NCI-H2196 treated with DMSO at 0.1 percent for 48 hours (cell line): ENCODE measurements at regions not wholly inside any gene's neighbourhood (a gene's known extent, or its start where the extent isn't known, plus 50 kb on each side); places are given as distances from the start of the nearest gene placed in this dataset.

Source experiments
- DNase-seq: peaks from one replicate; lab custom pipeline; 2025; ENCODE audit not compliant: unreplicated experiment; lab: John Stamatoyannopoulos, UW

DNA sequence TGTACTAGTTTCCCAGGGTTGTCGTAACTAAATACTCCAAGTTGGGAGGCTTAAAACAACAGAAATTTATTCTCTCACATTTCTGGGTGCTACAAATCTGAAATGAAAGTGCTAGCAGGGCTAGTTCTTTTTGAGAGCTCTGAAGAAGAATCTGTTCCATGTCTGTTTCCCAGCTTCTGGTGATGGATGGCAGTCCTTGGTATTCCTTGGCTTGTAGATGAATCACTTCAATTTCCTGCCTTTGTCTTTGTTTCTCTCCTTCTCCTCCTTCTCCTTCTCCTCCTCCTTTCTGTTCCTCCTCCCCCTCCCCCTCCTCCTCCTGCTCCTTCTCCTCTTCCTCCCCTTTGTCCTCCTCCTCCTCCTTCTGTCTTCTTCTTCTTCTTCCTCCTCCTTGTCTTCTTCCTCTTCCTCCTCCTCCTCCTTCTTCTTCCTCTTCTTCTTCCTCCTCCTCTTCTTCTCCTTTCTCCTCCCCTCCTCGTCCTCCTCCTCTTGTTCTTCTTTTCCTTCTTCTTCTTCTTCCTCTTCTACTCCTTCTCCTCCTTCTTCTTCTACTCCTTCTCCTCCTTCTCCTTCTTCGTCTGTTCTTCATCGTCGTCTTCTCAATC, 104.7 kb upstream of the ANKRD55 start:
- no peak for DNase-seq

DNA sequence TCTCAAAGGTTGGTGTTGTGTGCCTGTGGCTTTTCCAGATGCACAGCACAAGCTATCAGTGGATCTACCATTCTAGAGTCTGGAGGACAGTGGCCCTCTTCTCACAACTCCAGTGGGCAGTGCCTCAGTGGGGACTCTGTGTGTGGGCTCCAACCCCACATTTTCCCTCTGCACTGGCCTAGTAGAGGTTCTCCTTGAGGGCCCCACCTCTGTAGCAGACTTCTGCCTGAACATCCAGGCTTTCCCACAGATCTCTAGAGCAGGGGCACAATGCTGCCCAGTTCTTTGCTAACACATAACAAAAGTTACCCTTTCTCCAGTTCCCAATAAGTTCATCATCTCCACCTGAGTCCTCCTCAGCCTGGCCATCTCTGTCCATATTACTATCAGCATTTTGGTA, 102.1 kb upstream of the ANKRD55 start:
- DNase-seq = no peak

DNA sequence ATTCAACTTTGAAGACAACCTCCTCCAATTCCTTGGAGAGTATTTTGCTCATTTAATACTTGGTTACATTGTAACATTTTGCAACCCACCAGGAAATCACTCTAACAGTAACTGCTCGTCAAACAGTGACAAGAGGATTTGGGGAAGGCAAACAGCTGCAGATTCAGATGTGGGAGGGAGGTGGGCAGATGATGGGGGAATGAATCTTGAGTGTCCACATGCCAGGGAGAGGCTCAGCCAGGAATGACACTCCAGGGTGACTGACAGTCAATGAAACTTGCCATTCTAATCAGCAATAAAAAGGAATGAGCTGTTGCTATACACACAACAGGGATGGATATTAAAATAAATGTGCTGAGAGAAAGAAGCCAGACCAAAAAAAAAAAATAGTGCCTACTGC, 97.7 kb upstream of the ANKRD55 start:
- no peak for DNase-seq

DNA sequence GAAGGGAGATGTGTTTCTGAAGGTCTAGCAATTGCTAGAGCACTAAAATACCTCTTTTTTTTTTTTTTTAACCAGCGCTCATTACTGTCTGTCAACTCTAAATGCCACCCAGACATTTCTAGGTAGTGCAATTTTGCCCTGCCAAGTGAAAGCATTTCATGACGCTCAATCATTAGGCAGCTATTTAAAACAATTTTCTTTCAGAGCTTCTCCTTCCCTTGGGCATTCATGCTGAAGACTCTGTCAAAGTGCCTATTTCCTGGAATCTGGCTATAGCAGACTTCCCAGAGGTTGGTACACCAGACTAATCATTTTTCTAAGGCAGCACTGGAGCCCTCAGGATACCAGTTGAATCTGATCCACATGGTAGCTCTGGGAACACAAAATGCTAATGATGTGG, 97.0 kb upstream of the ANKRD55 start:
- no peak for DNase-seq

DNA sequence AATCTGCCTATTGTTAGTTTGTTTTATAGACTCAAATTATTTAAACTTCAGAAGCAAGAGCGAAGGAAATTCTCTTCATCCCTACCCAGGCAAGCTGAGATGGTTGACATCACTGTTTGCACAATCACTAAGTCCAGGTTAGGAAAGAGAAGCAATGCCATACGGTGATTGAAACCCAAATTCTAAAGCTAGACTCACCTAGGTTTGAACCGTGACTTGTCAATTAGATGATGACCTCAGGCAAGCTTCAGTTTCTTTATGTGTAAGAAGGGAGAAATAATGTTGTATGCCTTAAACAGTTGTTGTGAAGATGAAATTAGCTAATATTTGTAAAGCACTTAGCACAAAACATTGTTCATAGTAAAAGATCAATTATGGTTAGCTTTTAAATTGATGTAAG, 96.5 kb upstream of the ANKRD55 start:
- DNase-seq = no peak

DNA sequence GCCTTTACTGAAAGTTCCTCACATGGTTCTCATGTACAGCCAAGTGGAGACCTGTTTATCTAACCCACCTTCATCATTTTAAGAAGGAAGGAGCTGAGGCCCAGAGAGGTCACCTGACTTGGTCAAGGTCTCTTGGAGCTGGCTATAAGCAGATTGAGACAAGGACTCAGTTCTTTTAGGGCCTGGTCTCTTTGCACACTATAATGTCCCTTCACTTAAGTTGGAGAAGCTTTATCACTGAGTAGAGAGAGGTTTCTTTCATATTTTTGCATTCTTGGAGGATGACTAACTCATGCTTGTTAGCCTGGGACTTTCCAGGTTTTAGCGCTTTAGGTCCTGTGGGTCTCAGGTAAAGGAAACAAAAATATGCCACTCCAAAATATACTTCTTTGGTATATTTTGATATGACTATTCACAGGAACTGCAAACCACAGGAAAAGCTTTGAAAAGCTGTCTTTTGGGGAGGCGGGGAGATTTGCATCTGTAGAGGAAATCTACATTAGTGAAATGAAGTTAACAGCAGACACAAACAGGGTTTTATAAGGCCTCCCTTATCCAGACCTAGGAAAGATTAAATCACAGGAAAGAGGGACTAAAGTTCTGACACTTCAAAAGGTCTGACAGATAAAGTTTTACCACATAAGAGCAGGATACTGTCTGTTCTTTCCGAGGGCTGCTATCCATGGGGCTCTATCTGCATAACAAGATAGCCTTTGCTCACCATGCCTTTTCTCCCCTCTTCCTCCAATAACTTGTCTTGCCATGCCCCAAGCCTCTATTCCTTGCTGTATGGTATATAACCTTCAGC, 95.8 kb upstream of the ANKRD55 start:
- no peak for DNase-seq

DNA sequence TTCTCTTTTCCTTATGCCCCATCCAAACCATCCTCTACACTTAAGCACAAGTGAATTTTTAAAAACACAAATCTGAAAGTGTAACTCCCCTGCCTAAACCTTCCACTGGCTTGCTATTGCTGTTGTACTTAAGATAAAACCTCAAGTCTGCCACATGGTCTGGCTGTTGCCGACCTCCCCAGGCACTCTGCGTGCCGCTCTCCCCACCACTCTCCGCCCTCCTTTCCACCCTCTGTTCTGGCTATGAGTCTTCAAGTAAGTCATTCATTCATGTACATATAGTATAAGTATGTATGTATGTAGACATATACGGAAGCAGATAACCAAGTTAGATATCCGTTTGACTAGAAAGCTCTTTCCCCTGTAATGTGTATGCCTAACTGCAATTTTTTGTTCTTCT, 94.7 kb upstream of the ANKRD55 start:
- DNase-seq = no peak

DNA sequence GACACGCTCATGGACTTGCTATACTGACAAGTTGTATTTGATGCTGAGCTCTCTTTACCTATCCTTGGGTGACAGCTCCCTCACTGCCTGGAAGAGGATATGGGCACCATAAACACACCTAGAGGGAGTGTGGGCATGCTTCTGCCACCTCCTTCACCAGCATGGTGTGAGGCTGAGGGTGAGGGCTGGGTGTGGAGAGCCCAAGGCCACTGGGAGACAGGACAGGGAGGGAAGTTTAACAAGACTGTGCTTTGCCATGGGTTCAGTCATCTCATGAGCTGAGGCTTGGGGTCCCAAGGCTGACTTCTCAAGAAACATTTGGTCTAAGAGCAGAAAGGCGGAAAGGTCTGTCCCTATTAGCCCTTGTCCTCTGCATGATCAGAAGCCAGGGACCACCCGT, 93.6 kb upstream of the ANKRD55 start:
- DNase-seq = no peak

DNA sequence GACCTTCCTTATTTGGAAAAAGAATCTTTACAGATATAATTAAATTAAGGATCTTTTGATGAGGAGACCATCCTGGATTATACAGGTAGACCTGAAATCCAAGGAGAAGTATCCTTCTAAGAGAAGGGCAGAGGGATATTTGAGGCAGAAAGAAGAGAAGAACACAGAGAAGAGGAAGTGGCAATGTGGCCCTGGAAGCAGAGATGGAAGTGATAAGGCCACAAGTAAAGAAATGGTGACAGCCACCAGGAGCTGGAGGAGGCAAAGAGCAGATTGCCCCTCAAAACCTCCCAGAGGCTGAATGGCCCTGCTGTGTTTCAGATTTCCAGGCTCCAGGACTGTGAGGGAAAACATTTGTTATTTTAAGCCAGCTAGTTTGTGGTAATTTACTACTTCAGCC, 93.0 kb upstream of the ANKRD55 start:
- DNase-seq = no peak

DNA sequence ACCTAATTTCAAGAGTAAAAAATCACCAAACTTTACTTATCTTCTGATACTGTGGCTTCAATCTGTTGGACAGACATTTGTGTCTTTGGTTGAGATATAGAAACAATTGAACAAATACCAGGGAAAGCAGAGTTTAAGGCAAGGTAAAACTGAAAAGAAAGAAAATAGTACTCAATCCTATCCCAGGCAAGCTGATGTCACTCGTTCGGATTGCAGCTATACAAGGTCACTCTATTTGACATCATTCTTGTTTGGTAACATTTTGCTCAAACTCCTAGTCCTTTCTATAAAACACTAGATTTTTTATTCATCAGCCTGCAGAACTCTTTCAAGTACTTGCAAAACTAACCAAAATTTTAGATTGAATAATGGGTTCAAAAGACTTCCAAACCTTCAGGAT, 91.9 kb upstream of the ANKRD55 start:
- no peak for DNase-seq

DNA sequence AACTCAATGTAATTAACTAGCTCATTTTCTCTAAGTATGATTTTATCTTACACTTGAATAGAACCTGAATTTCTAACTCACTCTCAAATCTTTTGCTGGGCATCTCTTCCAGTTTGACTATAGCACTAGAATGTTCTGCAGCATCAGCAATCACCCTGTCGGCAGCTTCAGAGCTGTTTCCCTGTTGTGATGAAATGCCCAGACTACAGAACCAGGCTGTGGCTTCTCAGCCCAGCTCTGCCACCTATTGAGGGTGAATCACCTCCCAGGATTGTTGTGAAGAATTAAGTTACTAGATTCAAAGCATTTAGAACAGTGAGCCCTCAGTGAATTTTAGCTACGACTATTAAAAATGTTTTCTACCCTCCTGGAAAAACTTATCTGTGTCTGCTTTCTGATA, 90.4 kb upstream of the ANKRD55 start:
- no peak for DNase-seq

DNA sequence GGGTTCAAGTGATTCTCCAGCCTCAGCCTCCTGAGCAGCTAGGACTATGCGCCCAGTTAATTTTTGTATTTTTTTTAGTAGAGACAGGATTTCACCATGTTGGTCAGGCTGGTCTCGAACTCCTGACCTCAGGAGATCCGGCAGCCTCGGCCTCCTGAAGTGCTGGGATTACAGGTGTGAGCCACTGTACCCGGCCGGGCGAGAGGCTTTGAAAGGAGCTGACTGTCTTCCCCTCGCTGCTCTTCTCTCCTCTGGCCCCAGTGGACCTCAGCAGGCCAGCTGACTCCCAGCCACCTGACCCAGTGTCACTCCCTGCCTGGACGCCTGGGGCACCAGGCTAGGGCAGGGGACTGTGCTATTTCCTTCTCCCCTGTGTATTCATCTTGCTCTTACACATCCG, 89.5 kb upstream of the ANKRD55 start:
- DNase-seq = no peak

DNA sequence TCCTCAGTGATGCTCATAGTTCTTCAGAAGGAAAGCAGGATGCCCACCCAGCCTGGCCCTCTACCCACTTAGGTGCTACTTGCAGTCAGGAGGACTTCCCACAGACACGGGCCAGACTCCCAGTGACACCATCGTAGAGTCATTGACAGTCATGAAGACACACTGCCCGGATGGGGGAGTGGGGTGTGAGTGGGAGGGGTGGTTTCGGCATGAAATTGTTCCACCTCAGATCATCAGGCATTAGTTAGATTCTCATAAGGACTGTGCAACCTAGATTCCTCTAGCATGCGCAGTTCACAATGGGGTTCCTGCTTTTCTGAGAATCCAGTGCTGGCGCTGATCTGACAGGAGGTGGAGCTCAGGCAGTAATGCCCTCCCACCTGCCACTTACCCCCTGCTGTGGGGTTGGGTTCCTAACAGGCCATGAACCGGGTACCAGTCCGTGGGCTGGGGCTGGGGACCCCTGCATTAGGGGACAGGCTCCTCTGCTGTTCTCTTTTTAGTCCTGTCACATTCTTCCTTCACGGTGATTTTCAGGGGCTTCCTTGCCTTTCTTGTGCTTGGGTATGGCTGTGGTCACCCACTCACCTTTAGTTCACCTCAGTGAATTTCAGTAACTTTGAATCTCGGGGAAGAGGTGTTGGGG, 88.2 kb upstream of the ANKRD55 start:
- no peak for DNase-seq

DNA sequence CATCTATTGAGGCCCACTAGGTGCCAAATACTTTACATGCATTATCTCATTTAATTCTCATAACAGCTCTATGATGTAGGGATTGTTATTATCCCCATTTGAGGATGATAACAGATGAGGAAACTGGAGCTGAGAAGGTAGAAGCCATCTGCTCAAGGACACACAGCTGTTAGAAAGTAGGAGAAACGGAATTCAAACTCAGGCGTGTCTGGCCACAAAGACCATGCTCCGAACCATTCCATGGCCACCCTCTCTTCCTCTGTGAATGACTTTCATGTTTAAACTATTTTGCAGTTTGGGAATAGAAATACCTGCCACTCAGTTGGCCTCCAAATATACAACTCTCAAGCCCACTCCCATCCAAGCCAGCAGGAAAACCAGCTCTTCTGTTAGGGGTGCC, 87.6 kb upstream of the ANKRD55 start:
- no peak for DNase-seq

DNA sequence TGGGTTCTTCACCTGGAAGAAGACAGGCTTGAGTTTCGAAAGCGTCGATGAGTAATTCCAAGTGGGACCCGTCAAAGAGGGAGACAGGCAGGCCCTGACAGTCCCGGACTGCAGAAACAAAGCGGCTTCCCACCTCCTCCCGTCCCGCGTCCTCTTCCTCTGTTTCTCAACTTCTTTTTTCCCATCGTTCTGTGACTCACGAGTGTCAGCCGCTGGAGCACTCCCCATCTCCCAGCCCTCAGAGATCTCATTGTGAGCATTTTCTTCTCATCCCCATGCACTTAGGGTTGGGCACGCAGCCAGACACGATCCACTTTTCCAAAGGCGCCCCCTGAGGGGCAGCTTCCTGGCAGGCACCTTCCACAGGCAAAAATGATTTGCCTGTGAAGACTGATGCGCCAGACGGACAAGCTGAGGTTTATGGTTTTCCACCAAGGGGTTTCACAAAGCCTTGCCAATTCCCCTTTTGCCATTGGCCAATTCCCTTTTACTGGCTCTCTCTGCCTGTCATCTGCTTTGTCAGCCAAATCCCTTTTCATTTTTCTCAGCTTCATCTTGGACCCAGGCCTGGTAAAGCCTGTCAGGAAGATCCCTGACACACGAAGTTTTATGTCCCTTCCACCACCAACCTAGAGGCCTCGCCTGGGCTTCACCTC, 86.5 kb upstream of the ANKRD55 start:
- no peak for DNase-seq

DNA sequence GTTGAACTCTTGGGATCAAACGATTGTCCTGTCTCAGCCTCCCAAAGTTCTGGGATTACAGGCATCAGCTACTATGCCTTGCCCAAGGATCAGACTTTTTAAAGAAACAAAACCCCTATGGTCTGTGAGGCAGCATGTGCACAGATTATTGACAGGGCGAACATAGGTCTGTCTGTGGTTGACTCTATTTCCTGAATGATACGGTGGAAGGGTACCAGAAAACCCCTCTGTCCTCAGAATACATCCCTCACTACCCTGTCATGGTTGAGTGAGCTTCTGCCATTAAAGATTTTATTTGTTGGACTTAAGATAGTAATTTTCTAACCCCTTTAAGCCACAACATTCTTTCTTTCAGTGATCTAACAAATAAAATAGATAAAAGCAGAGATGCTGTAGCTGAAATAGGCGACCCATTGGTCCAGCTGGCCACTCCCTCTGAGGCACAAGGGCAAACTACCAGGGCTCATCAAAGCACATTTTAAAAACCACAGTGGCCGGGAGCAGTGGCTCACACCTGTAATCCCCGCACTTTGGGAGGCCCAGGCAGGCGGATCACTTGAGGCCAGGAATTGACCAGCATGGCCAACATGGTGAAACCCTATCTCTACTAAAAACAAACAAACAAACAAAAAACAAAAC, 84.9 kb upstream of the ANKRD55 start:
- no peak for DNase-seq

DNA sequence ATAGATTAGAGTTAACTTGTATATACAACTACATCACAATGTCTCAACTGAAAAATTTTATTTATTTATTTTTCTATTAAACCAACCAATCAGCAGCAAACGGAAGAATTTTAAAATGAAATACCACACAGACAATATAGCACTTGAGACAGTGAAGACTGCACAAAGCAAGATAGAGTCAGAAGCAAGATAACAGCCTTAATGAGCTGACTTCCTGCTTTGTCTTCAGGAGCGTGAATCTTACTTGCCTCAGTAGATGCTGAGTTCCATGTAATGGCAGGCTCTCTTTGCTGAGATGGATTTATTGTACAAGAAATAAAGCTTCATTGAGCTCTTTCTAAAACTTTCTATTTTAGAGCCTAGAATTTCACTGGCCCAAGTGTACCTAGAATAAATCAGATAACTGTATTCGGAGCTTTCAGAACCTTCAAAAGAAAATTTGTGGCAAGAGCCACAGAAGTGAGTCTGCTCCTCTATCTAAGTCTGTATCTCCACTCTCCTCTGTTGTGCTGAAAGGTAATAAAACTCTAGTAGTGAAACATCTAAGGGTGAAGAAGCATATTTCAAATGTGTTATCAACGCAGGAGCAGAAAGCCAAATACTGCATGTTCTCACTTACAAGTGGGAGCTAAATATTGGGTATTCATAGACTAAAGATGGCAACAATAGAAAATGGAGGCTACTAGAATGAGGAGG, 83.3 kb upstream of the ANKRD55 start:
- DNase-seq = no peak

DNA sequence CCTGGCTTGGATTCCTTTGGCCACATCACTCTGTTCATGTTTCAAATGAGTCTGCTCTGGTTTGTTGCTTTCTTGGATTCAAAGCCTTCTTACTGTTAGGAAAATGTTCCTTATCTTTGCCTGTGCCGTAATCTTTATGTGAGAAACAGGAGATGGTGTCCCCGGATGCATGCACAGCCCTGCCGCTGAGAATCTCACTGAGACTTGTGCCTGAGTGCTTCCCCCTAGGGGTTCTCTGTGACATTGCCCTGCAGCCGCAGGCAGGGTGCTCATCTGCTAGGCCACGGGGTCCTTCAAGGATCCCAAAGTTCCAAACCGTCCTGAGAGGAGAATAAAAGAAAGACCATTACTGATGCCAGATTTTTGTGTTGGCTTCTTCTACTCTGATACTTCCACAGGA, 81.4 kb upstream of the ANKRD55 start:
- DNase-seq = no peak

DNA sequence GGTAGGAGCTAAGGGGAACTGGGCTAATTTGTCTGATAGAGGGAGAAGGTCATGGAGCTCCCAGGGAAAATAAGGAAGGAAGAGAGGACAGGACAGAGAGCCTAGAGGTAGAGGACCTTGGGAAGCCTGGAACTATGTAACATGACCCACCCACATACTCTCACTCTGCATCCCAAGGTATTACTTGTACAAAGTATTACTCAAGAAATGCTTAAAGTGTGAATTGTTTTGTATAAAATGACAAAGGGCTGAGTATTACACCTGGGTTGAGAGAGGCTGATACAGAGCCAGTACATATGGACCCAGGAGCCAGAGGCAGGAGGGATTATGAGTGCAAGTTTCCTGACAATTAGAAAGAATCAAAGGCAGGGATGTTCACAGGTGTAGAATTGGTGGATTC, 80.5 kb upstream of the ANKRD55 start:
- DNase-seq = no peak

DNA sequence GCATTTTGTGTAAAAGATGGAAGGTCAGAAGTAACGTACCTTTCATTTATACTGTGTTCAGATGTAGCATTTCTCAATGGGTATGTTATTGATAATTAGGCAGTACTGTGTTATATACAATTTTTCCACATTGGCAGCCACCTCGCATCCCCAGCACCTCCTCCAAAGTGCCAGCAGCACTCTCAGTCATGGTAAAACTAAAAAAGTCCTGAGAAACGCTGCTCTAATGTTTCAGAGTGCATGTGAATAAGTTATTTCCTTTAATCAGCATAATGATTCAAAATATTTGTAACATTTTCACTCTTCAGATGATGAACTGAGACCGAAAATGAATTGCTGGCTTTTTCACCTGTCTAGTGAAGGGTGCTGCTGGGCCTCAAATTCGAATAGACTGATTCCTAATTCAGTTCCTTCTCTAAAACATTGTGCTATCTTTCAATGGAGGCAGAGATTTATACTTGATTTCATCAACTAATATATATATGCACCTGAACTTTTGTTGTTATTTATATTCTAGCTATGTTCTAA, 79.9 kb upstream of the ANKRD55 start:
- no peak for DNase-seq
